OCI-LY7 (cell line): ENCODE measurements at regions not wholly inside any gene's neighbourhood (a gene's known extent, or its start where the extent isn't known, plus 50 kb on each side); places are given as distances from the start of the nearest gene placed in this dataset.
A peak's percentile ranks its signal among the peaks of the same experiment; 100 is the strongest.

Experiments used
- BruUV-seq: library from RNA; stranded (reverse); fragments of 400-500 nt; replicated peaks from 2 replicates; lab custom pipeline; 2021; lab: Mats Ljungman, UMichigan
- CTCF ChIA-PET: fragments of 300-600 bp; sonication (Branson Sonifier 250); formaldehyde crosslinking; loops from one replicate; lab custom pipeline; 2022; ENCODE audit warnings: antibody characterized with exemption; ENCODE audit not compliant: unreplicated experiment; lab: Charles Lee
- POLR2A ChIA-PET: fragments of 300-600 bp; sonication (Branson Sonifier 250); formaldehyde crosslinking; loops from one replicate; lab custom pipeline; 2022; ENCODE audit warnings: antibody characterized with exemption; lab: Charles Lee
- DNase-seq: peaks from one replicate; pipeline ENCODE4 v3.0.0-alpha.2; 2015; ENCODE audit warnings: low spot score
- H2AFZ ChIP-seq: fragments of 200-600 bp; sonication (generic), shearing (Covaris generic); 2 replicates; pipeline ENCODE4 v1.6.1; 2014; ENCODE audit warnings: mild to moderate bottlenecking, antibody characterized with exemption, low read length, moderate library complexity
- H3K27ac ChIP-seq: fragments of 200-600 bp; sonication (generic); 2 replicates; pipeline ENCODE4 v1.5.1; 2014; ENCODE audit warnings: mixed run types, low read depth, mild to moderate bottlenecking, moderate library complexity, low read length, inconsistent platforms; ENCODE audit not compliant: poor library complexity, severe bottlenecking
- H3K36me3 ChIP-seq: fragments of 200-600 bp; sonication (generic); 2 replicates; pipeline ENCODE4 v1.6.1; 2014; ENCODE audit warnings: mild to moderate bottlenecking, antibody characterized with exemption, low read length, moderate library complexity, mixed read lengths; ENCODE audit not compliant: insufficient read depth
- H3K4me1 ChIP-seq: fragments of 200-600 bp; sonication (generic); 2 replicates; pipeline ENCODE4 v1.5.1; 2014; ENCODE audit warnings: mild to moderate bottlenecking, low read length; ENCODE audit not compliant: insufficient read depth, poor library complexity, severe bottlenecking
- H3K4me2 ChIP-seq: fragments of 200-600 bp; sonication (generic); 2 replicates; pipeline ENCODE4 v1.6.1; 2014; ENCODE audit warnings: mild to moderate bottlenecking, low read length
- H3K4me3 ChIP-seq: fragments of 200-600 bp; sonication (generic); 2 replicates; pipeline ENCODE4 v1.5.1; 2014; ENCODE audit warnings: mild to moderate bottlenecking, low read depth, low read length; ENCODE audit not compliant: poor library complexity, severe bottlenecking
- H3K79me2 ChIP-seq: fragments of 200-600 bp; sonication (generic); 2 replicates; pipeline ENCODE4 v1.6.1; 2016; ENCODE audit warnings: low read depth, mild to moderate bottlenecking, low read length, moderate library complexity, mixed read lengths; ENCODE audit not compliant: insufficient read depth
- H3K9me2 ChIP-seq: fragments of 200-600 bp; sonication (generic); 2 replicates; pipeline ENCODE4 v1.6.1; 2016; ENCODE audit warnings: mild to moderate bottlenecking, low read length, mixed read lengths; ENCODE audit not compliant: insufficient read depth
- H3K9me3 ChIP-seq: fragments of 200-600 bp; sonication (generic); 2 replicates; pipeline ENCODE4 v1.6.1; 2014; ENCODE audit warnings: mild to moderate bottlenecking, mixed run types, low read length, mixed read lengths
- H4K20me1 ChIP-seq: fragments of 200-600 bp; sonication (generic); 2 replicates; pipeline ENCODE4 v1.6.1; 2014; ENCODE audit warnings: mild to moderate bottlenecking, antibody characterized with exemption, low read length, moderate library complexity, mixed read lengths; ENCODE audit not compliant: insufficient read depth
- CTCF ChIP-seq: fragments of 200-600 bp; sonication (generic); conservative IDR thresholded peaks from 2 replicates; pipeline ENCODE4 v1.5.1; 2014; ENCODE audit warnings: mild to moderate bottlenecking, antibody characterized with exemption, low read length, moderate library complexity, mixed read lengths
- EZH2phosphoT487 ChIP-seq: fragments of 200-600 bp; sonication (generic); IDR thresholded peaks from 2 replicates; pipeline ENCODE4 v1.6.1; 2018; ENCODE audit warnings: low read depth, borderline replicate concordance, mild to moderate bottlenecking, mixed run types, antibody characterized with exemption, low read length, moderate library complexity, mixed read lengths
- intact Hi-C: fragments of 100-400 bp; cut with micrococcal nuclease; formaldehyde crosslinking; loops from one replicate; pipeline ENCODE4 v1.10.0; 2022; ENCODE audit not compliant: unreplicated experiment

- Histone ChIP-seq H2AFZ (no peak overlapping the region), H3K4me1 (no peaks in the 10 kb centered on the region), H3K79me2 (no peaks in the 10 kb centered on the region), H3K9me2 (no peaks in the 10 kb centered on the region), H3K4me2 (no peak overlapping the region), H4K20me1 (no peaks in the 10 kb centered on the region), H3K36me3 (no peaks in the 10 kb centered on the region), H3K27ac (no peak overlapping the region), H3K9me3 (no peaks in the 10 kb centered on the region), H3K4me3 (no peak overlapping the region)
- DNase-seq: peak; percentile 16
- TF ChIP-seq CTCF (peak; percentile 81), EZH2phosphoT487 (no peak)
- intact Hi-C loops: loop anchor here (1.0 kb wide), 1 partner anchor 216 kb away; no protein-coding TSS in a partner anchor
- BruUV-seq: no TSS peak
- ChIA-PET POLR2A (no interaction called here), CTCF (interaction anchor here (1.3 kb wide), 1 partner anchor 35 kb away, joined by 5 read pairs; no protein-coding TSS in a partner anchor)
Observed at GRCh38 chr6:117188627-117189201, 76.6 kb upstream of the VGLL2 start.

DNA sequence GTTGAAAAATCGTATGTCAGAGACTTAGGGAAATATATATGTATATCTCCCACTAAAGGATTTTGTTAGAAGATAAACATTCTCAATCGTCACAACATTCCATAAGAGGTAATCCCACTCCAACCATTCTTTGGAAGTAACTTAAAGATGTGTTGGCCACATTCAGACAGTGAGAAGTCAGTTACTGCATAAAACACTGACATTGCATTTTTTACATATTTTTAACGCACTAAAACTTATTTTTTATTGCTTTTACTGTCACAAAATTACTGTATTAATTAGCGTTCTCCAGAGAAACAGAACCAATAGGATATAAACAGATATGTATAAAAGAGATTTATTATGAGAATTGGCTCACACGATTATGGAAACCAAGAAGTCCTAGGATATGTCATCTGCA lies 74.3 kb upstream of the VGLL2 start:
- no TSS peak for BruUV-seq
- Histone ChIP-seq H3K9me2 (no peaks in the 10 kb centered on the region), H3K36me3 (no peaks in the 10 kb centered on the region), H3K79me2 (no peaks in the 10 kb centered on the region), H3K27ac (no peak overlapping the region), H3K4me1 (no peaks in the 10 kb centered on the region), H3K4me2 (no peak overlapping the region), H3K4me3 (no peak overlapping the region), H4K20me1 (no peaks in the 10 kb centered on the region), H3K9me3 (no peaks in the 10 kb centered on the region), H2AFZ (no peak overlapping the region)
- intact Hi-C loops: no loop called here
- no peak for TF ChIP-seq EZH2phosphoT487
- TF ChIP-seq CTCF: no peak
- ChIA-PET CTCF (no interaction called here), POLR2A (interaction anchor here (0.8 kb wide), 1 partner anchor 667 kb away, joined by 3 read pairs; no protein-coding TSS in a partner anchor)
- DNase-seq: no peak

DNA sequence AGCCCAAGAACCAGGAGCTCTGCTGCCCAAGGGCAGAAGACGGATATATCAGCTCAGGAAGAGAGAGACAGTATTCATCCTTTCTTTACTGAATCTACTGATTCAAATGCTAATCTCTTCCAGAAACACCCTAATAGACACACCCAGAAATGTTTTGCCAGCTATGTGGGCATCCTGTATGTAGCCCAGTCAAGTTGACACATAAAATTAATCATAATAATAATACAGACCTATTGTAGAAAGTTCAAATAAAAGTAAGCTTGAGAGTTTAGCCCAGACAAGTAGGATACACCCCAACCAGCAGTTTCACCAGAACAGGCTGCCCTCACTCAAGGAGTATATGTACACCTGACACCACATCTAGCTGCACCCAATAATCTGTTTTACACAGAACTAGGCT lies 73.9 kb upstream of the VGLL2 start:
- H3K4me3 ChIP-seq: no peak overlapping the region
- ChIA-PET POLR2A (interaction anchor here (0.8 kb wide), 1 partner anchor 667 kb away, joined by 3 read pairs; no protein-coding TSS in a partner anchor), CTCF (no interaction called here)
- H3K4me2 ChIP-seq: no peak overlapping the region
- H3K27ac ChIP-seq: no peak overlapping the region
- no peaks in the 10 kb centered on the region for H3K9me3 ChIP-seq
- BruUV-seq: no TSS peak
- no peaks in the 10 kb centered on the region for H3K79me2 ChIP-seq
- H3K4me1 ChIP-seq: no peaks in the 10 kb centered on the region
- DNase-seq: no peak
- H3K9me2 ChIP-seq: no peaks in the 10 kb centered on the region
- no peaks in the 10 kb centered on the region for H4K20me1 ChIP-seq
- intact Hi-C loops: no loop called here
- no peak for TF ChIP-seq EZH2phosphoT487
- TF ChIP-seq CTCF: no peak
- H3K36me3 ChIP-seq: no peaks in the 10 kb centered on the region
- H2AFZ ChIP-seq: no peak overlapping the region
